Stimulated activated CD4-positive, alpha-beta T cell treated with anti-CD3 and anti-CD28 coated beads, Interleukin-1b, Interleukin-23, amount 100 ng/mL, for 4 hours (primary cell): ENCODE measurements at regions not wholly inside any gene's neighbourhood (a gene's known extent, or its start where the extent isn't known, plus 50 kb on each side); places are given as distances from the start of the nearest gene placed in this dataset.
"Not testable (repeated sequence)": the region's sequence is repeated elsewhere in the genome, so short reads cannot be mapped to it uniquely, and the experiment has no call there.

Experiments
- DNase-seq, 2 donors: peaks; one replicate each; pipeline ENCODE4 v3.0.0-alpha.2; 2020; ENCODE audit warnings: low read depth in 2 of 2

- DNase-seq = no peak
Measured at GRCh38 chr9:95785209-95785608, 90.3 kb upstream of the ERCC6L2 start.

- DNase-seq = no peak
Measured at GRCh38 chr9:95784318-95784717, 91.2 kb upstream of the ERCC6L2 start.

- DNase-seq = no peak
Measured at GRCh38 chr9:95783426-95783975, 92.0 kb upstream of the ERCC6L2 start.

GRCh38 chr9:95780751-95781150, 94.7 kb upstream of the ERCC6L2 start:
- no peak for DNase-seq

GRCh38 chr9:95780121-95780520, 95.4 kb upstream of the ERCC6L2 start:
- no peak for DNase-seq

- DNase-seq = not testable (repeated sequence)
Measured at GRCh38 chr9:95779597-95779996, 95.9 kb upstream of the ERCC6L2 start.

GRCh38 chr9:95778957-95779356, 96.5 kb upstream of the ERCC6L2 start:
- DNase-seq = no peak

- no peak for DNase-seq
Measured at GRCh38 chr9:95777136-95777535, 98.4 kb upstream of the ERCC6L2 start.

- DNase-seq = no peak
Measured at GRCh38 chr9:95776176-95776575, 99.3 kb upstream of the ERCC6L2 start.

- no peak for DNase-seq
Measured at GRCh38 chr9:95775191-95775590, 100.3 kb upstream of the ERCC6L2 start.

GRCh38 chr9:95773053-95773418, 102.5 kb upstream of the ERCC6L2 start:
- no peak for DNase-seq

GRCh38 chr9:95772320-95773052, 103.0 kb upstream of the ERCC6L2 start:
- no peak for DNase-seq

- no peak for DNase-seq
Measured at GRCh38 chr9:95771556-95772246, 103.8 kb upstream of the ERCC6L2 start.

- DNase-seq = no peak
Measured at GRCh38 chr9:95770653-95771131, 104.8 kb upstream of the ERCC6L2 start.

GRCh38 chr9:95769909-95770433, 105.5 kb upstream of the ERCC6L2 start:
- DNase-seq = no peak

GRCh38 chr9:95769473-95769872, 106.0 kb upstream of the ERCC6L2 start:
- DNase-seq = no peak

- no peak for DNase-seq
Measured at GRCh38 chr9:95766906-95767305, 108.6 kb upstream of the ERCC6L2 start.

GRCh38 chr9:95764533-95765319, 110.8 kb upstream of the ERCC6L2 start:
- DNase-seq = no peak

- DNase-seq = no peak
Measured at GRCh38 chr9:95763983-95764382, 111.5 kb upstream of the ERCC6L2 start.

- DNase-seq = no peak
Measured at GRCh38 chr9:95763006-95763405, 112.5 kb upstream of the ERCC6L2 start.

GRCh38 chr9:95762322-95762721, 113.2 kb upstream of the ERCC6L2 start:
- no peak for DNase-seq

GRCh38 chr9:95760791-95761190, 114.7 kb upstream of the ERCC6L2 start:
- no peak for DNase-seq
